Epithelial cell of proximal tubule (primary cell): ENCODE measurements at regions not wholly inside any gene's neighbourhood (a gene's known extent, or its start where the extent isn't known, plus 50 kb on each side); places are given as distances from the start of the nearest gene placed in this dataset.

ENCODE experiments used
- DNase-seq: peaks from one replicate; pipeline ENCODE4 v3.0.0-alpha.2; 2011; ENCODE audit warnings: low read depth
- H3K4me3 ChIP-seq: 2 replicates; pipeline ENCODE4 v1.5.1; 2011; ENCODE audit warnings: low read depth, mild to moderate bottlenecking, low read length
- CTCF ChIP-seq: conservative IDR thresholded peaks from 2 replicates; pipeline ENCODE4 v1.5.1; 2012; ENCODE audit warnings: low read depth, mild to moderate bottlenecking, low read length

GRCh38 chr7:53539558-53539957 is 504.1 kb downstream of the POM121L12 start:
- no peak for TF ChIP-seq CTCF
- no peak overlapping the region for H3K4me3 ChIP-seq
- no peak for DNase-seq

GRCh38 chr7:53541475-53541874 is 506.0 kb downstream of the POM121L12 start:
- H3K4me3 ChIP-seq = no peak overlapping the region
- DNase-seq = no peak
- no peak for TF ChIP-seq CTCF

- DNase-seq = no peak
- no peak overlapping the region for H3K4me3 ChIP-seq
- TF ChIP-seq CTCF = no peak
Measured at GRCh38 chr7:53542157-53542556, 506.7 kb downstream of the POM121L12 start.
